Gastrocnemius medialis (tissue), 4 donors: ENCODE measurements at regions not wholly inside any gene's neighbourhood (a gene's known extent, or its start where the extent isn't known, plus 50 kb on each side); places are given as distances from the start of the nearest gene placed in this dataset.

Experiments used
- POLR2A ChIP-seq, 2 donors: fragments of 450-650 bp; IDR thresholded peaks; one replicate each; pipeline ENCODE4 v1.6.1; 2017; ENCODE audit warnings: antibody characterized with exemption in 2 of 2, mild to moderate bottlenecking in 2 of 2, moderate library complexity in 2 of 2
- TF ChIP-seq, protein P1 (sequence below), 5 experiments: fragments of 450-650 bp in 3 of 5; fragments of 200-600 bp in 2 of 5; sonication (generic) in 2 of 5; IDR thresholded peaks in 4 of 5; conservative IDR thresholded peaks in 1 of 5; 1 replicate in 4 of 5; 2 replicates in 1 of 5; pipeline ENCODE4 v1.5.1; 2016 to 2019; ENCODE audit warnings: antibody characterized with exemption in 5 of 5, mild to moderate bottlenecking in 3 of 5, moderate library complexity in 3 of 5

DNA sequence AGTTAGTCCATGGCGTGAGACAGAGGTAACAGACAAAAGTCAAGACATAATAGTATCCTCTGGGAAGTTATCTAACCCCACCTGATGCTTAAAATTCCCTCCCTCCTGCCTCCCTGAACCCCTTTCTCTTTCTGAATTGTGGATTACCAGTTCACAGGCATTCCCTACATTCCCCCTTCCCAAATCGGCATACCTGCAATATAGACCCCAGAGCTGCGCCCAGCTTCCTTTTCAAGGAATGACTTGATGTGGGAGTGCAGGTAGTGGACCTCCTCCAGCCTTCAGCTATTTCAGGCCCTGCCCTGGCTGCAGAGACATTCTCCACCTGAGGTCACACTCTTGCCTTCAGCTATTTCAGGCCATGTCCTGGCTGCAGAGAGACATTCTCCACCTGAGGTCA is 111.1 kb upstream of the KLF7 start:
- TF ChIP-seq, protein P1, sequence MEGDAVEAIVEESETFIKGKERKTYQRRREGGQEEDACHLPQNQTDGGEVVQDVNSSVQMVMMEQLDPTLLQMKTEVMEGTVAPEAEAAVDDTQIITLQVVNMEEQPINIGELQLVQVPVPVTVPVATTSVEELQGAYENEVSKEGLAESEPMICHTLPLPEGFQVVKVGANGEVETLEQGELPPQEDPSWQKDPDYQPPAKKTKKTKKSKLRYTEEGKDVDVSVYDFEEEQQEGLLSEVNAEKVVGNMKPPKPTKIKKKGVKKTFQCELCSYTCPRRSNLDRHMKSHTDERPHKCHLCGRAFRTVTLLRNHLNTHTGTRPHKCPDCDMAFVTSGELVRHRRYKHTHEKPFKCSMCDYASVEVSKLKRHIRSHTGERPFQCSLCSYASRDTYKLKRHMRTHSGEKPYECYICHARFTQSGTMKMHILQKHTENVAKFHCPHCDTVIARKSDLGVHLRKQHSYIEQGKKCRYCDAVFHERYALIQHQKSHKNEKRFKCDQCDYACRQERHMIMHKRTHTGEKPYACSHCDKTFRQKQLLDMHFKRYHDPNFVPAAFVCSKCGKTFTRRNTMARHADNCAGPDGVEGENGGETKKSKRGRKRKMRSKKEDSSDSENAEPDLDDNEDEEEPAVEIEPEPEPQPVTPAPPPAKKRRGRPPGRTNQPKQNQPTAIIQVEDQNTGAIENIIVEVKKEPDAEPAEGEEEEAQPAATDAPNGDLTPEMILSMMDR (IDR thresholded peaks at IDR 0.05 in 4 of 5, conservative IDR thresholded peaks at IDR 0.05 in 1 of 5), result no peak
- TF ChIP-seq POLR2A (IDR thresholded peaks at IDR 0.05), result no peak
